Astrocyte (in vitro differentiated cells and primary cell): ENCODE measurements at regions not wholly inside any gene's neighbourhood (a gene's known extent, or its start where the extent isn't known, plus 50 kb on each side); places are given as distances from the start of the nearest gene placed in this dataset.

Source experiments
- CTCF ChIP-seq: IDR thresholded peaks from 2 replicates; pipeline ENCODE4 v1.5.1; 2011; ENCODE audit warnings: low read depth, mild to moderate bottlenecking, inconsistent platforms, low read length, moderate library complexity; ENCODE audit not compliant: insufficient read depth
- EZH2 ChIP-seq: IDR thresholded peaks from 2 replicates; pipeline ENCODE4 v1.6.1; 2012; ENCODE audit warnings: mild to moderate bottlenecking, low read length, inconsistent platforms; ENCODE audit not compliant: insufficient read depth

GRCh38 chr6:122178988-122179387 lies 220.5 kb upstream of the HSF2 start:
- TF ChIP-seq CTCF: no peak
- TF ChIP-seq EZH2: no peak
